ENCODE measurements at regions not wholly inside any gene's neighbourhood (a gene's known extent, or its start where the extent isn't known, plus 50 kb on each side); places are given as distances from the start of the nearest gene placed in this dataset.

DNA sequence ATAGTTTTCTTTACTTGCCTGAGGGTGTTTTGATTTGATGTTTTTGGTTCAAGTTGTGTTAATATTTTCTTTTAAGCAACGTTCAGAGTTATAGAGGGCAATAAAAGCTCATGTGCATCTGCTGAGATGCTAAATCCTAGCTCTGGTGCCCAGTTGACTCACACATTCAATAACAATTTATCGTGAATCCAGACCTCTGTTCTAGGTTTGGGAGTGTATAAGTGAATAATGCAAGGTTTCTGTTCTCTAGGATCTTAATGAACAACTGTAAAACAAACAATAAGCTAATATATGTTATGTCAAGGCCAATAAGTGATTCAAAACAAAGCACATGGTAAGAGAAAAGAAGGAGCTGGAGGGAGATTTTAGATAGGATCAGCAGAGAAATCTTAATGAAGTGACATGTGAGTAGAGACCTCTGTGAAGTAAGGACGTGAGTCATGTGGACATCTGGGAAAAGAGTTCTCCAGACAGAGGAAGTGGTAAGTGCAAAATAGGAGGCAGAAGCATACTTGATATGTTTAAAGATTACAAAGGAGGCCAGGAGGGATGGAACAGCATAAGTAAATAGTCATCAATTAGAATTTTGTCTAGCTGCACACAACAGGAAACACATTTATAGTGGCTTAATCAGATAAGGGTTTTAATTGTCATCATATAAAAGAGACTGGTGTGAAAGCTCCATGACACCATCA, 278.5 kb upstream of the HTR2A start:
- no peak for DNase-seq (ENCODE audit: low read depth)

DNA sequence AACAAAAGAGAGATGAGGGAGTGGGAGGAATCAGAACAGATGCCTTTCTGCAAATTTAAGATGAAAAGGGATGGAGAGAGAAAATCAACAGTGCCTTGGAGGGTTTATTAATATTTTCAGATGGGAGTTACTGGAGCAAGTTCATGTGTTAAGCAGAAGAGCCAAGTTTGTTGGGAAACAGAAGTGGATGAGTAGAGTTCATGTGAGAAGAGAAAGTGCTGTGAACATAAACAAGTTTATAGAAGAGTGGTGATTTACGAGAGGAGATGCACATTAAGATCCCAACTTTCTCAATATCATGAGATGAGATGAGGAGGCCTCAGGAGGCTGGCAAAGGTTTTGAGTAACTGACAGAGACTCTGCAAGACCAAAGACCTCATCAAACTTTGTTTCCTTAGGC, 274.1 kb upstream of the HTR2A start:
- DNase-seq (ENCODE audit: low read depth), result no peak

DNA sequence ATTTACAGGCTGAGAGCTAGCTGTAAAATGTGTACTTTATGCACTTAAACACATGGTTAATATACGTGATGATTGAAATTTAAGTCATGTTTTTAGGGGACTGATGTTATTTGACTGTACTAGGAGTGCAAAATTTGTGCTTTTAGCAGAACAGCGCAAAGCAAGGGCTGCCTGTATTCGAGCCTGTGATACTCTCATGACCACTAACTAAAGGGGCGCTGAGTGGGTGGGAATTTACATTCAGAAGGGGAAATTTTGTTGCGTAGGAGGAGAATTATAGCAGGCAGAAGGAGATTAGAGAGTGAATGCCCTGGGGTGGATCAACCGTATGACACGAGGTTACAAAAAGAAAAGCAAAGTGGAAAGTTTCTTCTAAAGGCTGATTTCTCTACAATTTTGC, 271.8 kb upstream of the HTR2A start:
- DNase-seq (ENCODE audit: low read depth), result no peak

DNA sequence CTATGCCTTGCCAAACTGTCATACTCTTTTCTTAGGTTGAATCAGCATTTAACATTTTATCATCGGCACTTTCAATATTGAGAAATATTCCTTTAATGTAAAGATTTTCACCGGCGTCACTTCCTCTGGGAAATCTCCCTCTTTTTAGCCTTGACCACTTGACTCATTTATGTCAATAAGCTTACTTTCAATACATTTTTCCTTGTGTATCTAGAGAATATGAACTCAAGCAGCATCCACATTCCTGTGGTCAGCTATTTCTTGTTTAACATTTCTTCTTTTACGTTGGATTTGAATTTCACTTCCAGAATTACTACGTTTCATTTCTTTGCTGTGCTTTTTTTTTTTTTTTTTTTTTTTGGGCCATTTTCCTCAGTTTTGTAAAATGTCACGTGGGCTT, 271.2 kb upstream of the HTR2A start:
- no peak for DNase-seq (ENCODE audit: low read depth)

DNA sequence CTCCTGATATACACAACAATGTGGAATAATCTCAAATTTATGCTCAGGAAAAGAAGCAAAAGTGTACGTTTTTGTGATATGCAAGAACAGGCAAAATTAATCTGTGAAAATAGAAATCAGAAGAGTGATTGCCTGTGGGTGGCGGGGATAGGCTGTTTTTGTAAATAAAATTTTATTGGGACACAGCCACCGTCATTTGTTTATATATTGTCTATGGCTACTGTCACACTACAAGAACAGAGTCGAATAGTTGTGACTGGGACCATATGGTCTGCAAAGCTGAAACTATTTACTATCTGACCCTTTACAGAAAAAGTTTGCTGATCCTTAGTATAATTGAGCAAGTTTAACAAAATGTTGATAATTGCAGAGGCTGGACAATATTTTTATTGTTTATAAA, 269.5 kb upstream of the HTR2A start:
- no peak for DNase-seq (ENCODE audit: low read depth)

DNA sequence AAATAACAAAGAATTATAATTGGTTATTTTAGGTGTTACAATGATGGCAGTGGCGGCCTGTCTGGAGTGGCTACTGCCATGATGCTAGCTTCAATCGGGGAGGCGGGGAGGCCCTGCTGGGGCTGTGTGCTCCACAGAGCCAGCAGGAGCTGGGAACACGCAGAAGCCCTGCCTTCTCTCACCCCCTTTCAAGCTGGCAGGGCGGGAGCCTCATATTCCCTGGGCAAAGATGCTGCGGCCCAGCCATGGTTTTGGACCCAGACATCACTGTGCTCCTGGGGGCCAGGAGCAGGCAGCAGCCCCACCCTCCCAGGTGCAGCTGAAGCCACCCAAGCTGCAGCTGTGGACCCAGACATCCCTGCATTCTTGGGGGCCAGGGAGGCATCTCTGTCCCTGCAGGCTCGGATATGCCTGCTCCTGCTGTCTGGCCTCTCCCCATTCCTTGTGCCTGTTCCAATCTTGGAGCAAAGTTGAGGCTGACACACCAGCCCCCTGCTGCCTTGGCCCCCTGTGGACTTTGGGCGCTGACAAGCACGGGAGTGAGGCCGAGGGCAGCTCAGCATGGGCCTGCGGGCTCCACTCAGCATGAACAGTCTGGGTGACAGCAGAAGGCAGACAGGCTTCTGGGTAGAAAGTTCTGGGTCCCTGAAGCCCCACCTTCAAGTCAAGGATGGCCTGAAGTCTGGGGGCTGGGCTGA, 263.1 kb upstream of the HTR2A start:
- no peak for DNase-seq (ENCODE audit: low read depth)

DNA sequence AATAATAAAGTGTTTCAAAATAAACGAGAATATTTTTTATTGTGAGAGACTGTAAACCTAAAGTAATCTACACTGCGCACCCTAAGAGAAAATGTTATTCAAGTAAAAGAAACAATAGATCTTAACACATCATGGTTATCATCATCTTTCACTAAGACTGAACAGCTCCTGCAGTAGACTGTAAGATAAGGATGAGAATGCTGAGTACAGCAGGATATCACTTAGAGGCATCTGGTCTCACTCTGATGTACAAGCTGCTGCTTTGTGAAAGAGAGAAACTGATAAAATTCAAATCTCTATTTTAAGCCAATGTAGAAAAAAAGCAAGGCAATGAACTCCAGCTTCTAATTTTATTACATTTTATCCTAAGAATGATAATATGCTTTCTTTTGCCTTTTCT, 261.7 kb upstream of the HTR2A start:
- DNase-seq (ENCODE audit: low read depth), result no peak

DNA sequence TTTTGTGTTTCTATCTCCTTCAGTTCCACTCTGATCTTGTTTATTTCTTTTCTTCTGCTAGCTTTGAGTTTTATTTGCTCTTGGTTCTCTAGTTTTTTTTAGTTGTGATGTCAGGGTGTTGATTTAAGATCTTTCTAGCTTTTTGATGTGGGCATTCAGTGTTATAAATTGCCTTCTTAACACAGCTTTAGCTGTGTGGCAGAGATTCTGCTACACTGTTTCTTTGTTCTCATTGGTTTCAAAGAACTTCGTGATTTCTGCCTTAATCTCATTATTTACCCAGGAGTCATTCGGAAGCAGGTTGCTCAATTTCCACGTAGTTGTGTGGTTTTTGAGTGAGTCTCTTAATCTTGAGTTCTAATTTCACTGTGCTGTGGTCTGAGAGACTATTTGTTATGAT, 251.7 kb upstream of the HTR2A start:
- DNase-seq (ENCODE audit: low read depth), result no peak

DNA sequence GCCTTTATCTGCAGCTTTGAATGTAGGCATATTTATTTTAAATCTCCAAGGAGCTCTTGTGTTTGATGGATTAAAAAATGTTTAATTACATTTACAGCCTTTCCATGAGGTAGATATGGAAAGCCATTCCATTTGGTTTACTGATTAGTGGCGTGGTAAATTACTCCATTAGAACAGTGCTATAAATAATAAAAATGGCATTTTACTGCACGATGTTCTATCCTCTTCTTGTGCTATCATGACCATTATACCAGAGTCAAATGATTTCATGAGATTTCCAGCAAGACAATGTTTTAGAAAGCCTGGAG, 250.9 kb upstream of the HTR2A start:
- DNase-seq (ENCODE audit: low read depth), result no peak

DNA sequence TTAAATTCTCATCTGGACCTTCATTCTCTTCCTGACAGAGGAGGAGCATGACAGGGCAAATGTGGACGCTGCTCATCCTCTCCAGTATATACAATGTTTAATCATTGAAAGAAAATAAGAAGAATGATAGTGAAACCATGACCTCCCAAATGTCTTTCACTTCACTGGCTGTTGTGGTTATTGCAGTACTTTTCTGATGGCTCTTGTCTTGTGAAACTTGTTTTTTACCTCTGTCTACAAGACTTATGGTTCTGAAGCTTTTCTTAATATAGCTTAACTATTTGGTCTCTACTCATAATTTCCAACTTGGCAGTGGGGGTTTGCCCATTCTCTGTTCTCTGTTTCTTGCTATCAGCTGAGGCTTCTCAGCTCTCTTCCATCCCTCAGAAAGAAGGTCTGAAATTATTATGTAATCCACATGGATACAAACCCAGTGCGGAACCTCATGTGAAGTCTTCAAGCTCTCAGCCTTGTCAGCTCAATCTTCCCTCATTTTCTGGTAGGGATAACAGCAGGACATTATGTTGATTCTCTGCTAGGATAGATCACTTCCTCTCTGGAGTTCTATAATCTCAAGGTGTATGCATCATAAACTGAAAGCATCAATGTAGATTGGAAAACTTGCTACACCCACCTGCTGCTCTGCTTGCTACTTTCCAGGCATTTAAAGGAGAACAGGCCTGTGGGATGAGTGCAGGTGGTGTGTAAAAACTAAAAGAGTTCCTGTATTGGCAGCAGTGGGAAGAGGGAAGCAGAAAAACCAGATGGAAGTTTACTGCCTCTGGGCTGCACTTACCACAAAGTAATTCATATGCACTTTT, 250.3 kb upstream of the HTR2A start:
- DNase-seq (ENCODE audit: low read depth), result no peak

DNA sequence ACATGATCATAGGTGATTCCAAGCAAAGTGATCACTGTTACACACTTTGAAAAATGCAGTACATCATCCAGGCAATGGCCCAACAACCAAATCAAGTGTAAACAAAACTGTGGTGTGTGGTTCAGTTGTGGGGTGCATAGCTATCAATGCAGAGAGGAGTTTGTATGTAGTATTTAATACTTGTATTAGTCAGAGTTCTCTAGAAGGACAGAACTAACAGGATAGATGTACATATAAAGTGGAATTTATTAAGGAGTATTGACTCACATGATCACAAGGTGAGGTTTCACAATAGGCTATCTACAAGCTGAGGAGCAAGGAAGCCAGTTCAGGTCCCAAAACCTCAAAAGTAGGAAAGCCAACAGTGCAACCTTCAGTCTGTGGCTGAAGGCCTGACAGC, 249.3 kb upstream of the HTR2A start:
- no peak for DNase-seq (ENCODE audit: low read depth)

DNA sequence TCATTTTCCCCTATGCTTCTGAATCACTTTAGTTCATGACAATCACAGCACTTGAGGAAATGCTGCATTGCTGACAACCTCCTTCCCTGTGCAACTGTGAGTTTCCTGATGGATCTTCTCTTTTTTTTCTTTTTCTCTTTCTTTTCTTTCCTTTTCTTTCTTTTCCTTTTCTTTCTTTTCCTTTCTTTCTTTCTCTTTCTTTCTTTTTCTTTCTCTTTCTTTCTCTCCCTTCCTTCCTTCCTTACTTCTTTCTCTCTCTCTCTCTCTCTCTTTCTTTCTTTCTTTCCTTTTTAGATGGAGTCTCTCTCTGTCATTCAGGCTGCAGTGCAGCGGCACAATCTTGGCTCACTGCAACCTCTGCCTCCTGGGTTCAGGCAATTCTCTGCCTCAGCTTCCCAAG, 247.9 kb upstream of the HTR2A start:
- DNase-seq (ENCODE audit: low read depth), result no peak

DNA sequence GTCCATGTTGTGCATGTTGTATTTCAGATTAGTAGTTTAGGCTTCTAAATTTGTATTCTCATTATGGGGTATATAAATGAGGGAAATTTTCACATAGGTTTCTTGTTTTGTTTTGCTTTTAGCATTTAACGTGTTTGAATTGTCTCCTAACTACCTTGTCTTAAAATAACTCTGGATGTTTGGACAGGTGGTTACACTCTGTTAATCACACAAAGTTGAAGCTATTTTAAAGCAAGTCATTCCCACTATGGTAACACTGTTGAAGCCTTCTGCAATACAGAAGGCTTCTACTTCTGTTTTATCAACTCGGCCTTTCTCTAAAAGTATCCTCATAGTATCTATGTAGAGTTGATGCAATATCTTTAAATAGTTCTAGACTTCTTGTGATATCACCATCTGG, 245.3 kb upstream of the HTR2A start:
- DNase-seq (ENCODE audit: low read depth), result no peak

DNA sequence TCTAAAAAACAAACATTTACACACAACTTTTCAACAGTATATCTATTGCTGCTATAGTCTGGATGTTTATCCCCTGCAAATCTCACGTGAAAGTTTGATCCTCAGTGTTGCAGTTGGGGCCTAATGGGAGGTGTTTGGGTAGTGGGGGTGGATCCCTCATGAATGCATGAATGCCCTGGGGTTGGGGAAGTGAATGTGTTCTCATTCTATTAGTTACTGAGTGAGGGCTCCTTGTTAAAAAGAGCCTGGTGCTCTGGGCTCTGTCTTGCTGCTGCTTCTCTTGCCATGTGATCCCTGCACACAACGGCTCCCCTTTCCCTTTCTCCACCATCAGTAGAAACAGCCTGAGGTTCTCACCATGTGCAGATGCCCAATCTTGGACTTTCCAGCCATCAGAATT, 242.7 kb upstream of the HTR2A start:
- DNase-seq (ENCODE audit: low read depth), result no peak

DNA sequence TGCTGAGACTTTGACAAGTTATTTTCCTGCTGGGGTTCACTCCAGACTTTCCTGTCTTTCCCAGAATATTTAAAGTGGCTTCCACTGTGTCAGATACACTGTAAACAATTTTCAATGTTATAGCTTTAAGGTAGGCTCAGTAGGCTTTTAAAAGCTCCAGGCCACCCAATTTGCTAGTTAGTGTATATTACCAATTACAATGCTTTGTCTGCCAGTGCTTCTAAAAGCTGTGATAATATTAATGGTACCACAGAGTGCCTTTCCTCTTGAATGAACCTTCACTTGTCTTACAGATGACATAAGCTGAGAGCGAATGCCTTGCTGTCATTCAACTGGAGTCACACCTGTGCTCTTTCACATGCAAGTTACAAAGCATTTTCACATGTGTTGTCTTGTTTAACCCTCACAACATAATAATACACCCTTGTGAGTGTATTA, 239.7 kb upstream of the HTR2A start:
- no peak for DNase-seq (ENCODE audit: low read depth)

DNA sequence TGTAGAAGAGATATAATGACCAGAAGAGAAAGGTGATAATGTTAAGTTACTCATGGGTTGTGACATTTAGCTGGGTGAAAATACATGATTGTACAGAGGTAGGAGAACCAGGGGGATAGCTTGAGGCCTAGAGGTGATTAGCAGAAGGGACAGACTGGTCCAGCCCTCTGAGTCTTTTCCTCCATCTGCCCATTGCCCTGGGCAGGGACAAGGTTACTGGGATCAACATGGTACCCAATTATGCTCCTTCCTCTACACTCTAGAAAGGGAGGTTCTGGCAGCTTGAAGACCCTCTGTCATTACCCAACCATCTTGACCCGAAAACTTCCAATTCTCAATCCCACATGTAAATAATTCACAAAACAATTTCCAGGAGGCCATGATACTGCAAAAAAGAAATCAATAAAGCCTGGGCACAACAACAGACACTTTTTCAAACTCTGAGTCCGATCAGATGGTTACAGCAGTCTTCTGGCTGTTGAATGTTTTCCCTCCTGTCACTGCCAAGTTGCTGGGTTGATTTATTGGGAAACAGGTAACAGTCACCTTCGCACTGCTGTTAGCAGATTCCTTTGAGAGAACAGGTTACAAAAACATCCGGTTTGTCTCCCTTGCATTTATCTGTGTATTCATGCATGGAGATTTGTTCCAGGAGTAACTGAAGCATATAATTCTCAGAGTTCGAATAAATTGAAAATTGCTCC, 239.1 kb upstream of the HTR2A start:
- DNase-seq (ENCODE audit: low read depth), result no peak

DNA sequence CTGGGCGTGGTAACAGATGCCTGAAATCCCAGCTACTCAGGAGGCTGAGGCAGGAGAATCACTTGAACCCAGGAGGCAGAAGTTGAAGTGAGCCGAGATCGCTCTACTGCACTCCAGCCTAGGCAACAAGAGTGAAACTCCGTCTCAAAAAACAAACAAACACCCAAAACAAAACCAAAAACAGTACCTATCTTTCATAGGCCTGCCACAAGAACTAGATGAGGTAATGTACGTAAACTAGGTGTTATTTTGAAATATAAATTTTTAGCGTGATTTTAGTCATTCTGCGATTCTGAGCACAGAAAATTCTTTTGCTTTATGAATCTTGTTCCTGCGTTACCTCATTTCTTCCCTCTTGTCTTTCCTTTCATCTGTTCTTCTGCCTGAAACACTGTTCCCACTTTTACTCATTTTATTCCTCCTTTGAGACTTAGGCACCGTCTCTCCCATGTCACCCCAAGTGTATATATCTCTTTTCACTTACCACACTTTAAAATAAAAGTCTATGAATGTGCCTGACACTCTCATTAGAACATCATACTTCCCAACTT, 238.2 kb upstream of the HTR2A start:
- DNase-seq (ENCODE audit: low read depth), result no peak

DNA sequence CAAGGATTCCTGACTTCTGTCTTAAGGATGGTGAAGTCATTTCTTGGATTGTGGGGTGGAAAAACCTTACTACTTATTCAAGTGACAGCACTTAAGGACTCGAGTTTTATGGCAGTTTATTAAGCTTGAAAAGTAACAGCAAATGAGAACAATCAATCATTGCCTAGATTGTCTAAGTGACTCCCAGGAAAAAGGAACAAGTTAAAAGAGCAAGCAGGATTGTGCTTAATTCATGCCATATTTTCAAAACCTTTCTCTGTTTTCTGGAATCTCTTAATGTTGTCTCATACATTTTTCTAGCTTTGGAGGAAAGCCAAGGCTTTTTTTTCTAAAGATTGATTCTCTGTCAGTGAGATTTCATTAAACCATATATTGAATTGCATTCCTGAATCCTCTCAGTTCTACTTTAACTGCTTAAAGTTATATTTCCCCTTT, 236.2 kb upstream of the HTR2A start:
- DNase-seq (ENCODE audit: low read depth), result no peak

DNA sequence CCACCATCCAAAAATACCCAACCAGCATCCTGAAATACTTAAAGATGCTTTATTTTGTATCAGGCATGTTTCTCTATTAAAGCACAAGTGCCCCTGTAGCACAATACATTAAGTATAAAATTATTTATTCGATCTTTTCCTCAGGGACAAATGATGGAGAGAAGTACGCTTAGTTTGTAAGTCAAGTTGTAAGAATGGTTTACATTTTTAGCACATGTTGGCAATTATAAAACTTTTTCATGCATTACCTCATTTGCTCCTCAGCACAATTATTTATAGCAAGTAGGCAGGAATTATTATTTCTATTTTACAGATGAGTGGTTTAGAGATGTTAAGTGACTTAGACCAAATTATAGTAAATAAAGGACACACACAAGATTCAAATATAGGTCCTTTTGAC, 232.6 kb upstream of the HTR2A start:
- DNase-seq (ENCODE audit: low read depth), result no peak

DNA sequence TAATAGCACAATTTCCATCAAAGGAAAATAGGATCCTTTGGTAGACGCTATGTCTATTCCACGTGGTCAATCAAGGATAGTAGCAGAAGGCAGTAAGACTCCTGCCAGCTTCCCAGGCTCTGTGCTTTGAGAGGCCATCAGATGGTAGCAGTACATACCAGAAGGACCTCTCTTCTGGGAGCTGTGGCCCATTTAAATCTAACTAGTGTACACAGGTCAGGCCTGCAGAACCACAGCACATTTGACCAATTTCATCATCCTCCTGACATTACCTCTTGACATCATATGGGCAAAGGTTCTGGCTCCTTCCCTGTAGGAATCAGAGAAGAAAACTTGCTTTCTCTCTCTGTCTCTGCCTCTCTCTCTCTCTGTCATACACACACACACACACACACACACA, 229.6 kb upstream of the HTR2A start:
- no peak for DNase-seq (ENCODE audit: low read depth)

DNA sequence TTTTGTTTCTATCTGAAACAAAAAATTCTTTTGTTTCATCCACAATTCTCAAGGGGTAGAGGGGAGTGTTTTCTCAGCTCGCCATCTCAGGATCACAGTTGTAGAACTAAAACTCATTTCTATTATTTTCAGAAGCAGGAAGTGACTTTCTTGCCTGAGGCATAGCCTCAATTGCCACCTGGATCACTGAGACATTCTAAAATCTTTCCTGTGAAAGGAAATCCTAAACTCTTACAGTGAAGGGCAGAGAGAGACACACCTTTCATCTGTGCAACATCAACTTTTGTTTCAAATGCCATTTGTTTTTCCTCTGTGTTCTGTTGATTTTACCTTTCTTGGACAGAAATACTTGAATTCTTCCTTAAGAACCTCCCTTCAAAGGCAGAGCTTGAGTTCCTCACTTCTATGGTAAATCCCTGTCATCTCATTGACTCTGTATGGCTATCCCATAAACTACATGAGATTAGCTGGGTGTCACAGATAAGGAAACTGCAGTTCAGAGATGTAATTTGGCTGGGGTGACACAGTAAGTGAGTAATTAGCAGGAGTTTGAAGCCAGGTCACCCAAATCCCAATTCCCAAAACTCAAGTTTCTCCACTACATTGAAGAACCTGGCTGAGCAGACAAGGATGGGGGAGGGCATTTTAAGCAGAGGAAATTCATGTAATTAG, 224.4 kb upstream of the HTR2A start:
- DNase-seq (ENCODE audit: low read depth), result no peak

DNA sequence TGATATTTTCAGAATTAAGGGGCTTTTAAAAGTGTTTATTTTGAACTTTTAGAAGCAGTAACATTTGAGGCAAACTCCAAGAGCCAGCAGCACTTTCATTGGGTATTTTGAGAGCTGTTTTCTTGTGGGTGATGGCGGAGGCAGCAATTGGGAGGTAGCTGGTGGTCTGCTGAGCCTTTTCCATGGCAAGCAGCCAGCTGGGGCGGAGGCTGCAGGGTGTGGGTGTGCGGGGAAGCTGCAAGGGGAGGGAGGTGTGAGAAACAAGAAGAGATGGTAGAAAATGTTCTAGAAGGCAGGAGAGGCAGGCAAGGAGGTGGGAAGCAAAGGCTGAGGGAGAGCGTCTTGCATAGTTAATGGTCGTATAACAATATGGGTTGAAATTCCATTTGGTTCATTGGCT, 223.4 kb upstream of the HTR2A start:
- DNase-seq (ENCODE audit: low read depth), result no peak
